Transverse colon (tissue), 4 donors: ENCODE measurements at regions not wholly inside any gene's neighbourhood (a gene's known extent, or its start where the extent isn't known, plus 50 kb on each side); places are given as distances from the start of the nearest gene placed in this dataset.

Experiments
- CTCF ChIP-seq, 5 experiments: fragments of 200-600 bp in 3 of 5; fragments of 450-650 bp in 2 of 5; sonication (generic) in 3 of 5; IDR thresholded peaks; 1 replicate in 2 of 5; 2 replicates in 3 of 5; pipeline ENCODE4 v1.5.1; 2016 to 2017; ENCODE audit warnings: antibody characterized with exemption in 5 of 5, inconsistent platforms in 3 of 5, mild to moderate bottlenecking in 2 of 5, moderate library complexity in 1 of 5
- POLR2AphosphoS5 ChIP-seq, 3 donors: sonication (generic); formaldehyde crosslinking; IDR thresholded peaks; one replicate each; pipeline ENCODE4 v1.6.1; 2016; ENCODE audit warnings: antibody characterized with exemption in 3 of 3

- TF ChIP-seq CTCF (IDR thresholded peaks at IDR 0.05) (no peak), POLR2AphosphoS5 (IDR thresholded peaks at IDR 0.05) (no peak)
These were observed 105.6 kb upstream of the TGFBR2 start for GRCh38 chr3:30500666-30501399.
